IPS DF 4.7 (cell line): ENCODE measurements at regions not wholly inside any gene's neighbourhood (a gene's known extent, or its start where the extent isn't known, plus 50 kb on each side); places are given as distances from the start of the nearest gene placed in this dataset.
"Not testable (repeated sequence)": the region's sequence is repeated elsewhere in the genome, so short reads cannot be mapped to it uniquely, and the experiment has no call there.

ENCODE experiments used
- DNase-seq: peaks from one replicate; pipeline ENCODE4 v3.0.0-alpha.2; 2013; ENCODE audit warnings: low spot score; ENCODE audit errors: extremely low read depth

DNA sequence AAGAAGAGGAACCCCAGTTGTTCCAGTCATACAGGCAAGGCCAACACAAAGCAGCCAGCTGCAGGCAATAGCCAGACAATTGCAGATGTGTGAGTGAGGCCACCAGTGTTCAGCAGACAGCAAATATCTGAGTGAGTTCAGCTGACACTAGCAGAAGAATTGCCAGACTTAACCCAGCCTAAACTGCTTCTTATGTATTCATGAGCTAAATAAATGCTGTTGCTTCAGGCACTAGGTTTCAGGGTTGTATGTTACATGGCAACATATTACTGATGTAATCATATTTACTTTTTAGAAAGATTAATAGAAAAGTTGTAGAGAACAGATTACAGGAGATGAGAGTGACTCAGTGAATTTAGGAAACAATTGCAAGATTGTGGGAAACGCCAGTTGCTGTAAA, 129.8 kb upstream of the CHODL start:
- no peak for DNase-seq

DNA sequence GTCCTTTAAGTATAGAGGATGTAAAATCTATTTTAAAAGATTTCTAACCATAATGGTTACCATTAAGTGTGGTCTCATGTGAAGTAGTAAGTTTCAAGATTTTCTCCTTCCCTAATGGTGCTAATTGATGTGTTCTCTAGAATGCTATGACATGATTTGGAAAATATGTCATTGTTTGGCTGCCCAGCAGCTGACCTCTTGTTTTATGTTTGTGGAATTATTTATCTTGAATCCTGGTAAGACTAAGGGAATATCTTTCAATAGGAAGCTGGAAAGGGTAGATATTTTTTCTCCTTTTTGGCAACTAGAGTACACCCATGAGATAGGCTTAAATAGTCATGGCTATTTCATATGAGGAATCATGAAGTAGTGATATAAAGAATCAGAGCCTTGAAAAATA, 139.8 kb upstream of the CHODL start:
- DNase-seq: no peak

GRCh38 chr21:18096413-18096812, 148.2 kb upstream of the CHODL start:
- DNase-seq: not testable (repeated sequence)

DNA sequence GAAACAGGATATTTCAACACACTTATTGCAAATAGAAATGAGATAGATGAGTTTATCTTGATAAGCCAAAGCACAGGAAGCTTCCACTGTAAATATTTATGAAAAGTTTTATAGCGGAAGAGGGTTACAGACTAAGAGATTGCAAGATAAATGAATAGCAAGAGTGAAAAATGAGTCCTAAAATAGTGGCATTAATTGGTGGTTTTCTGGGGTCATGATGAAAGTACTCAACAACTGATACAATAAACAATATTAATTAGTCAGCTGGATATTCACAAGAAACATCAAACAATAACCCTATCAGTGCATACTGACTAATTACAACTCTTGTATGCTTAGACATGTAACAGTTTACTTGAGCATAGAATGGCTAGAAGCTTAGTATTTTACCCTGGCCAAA, 154.8 kb upstream of the CHODL start:
- no peak for DNase-seq

GRCh38 chr21:18070392-18070791, 174.2 kb upstream of the CHODL start:
- DNase-seq: no peak

DNA sequence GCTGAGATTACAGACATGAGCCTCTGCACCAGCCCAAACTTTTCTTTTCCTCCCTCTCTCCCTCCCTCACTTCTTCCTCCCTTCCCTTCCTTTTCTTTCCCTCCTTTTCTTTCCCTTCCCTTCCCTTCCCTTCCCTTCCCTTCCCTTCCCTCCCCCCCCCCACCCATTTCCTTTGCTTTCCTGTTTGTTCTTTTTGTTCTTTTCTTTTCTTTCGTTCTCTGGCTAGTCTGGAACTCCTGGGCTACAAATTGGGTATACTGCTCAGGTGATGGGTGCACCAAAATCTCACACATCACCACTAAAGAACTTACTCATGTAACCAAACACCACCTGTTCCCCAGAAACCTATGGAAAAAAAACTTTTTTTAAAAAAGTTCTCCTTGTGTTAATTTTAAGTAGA, 174.8 kb upstream of the CHODL start:
- no peak for DNase-seq

DNA sequence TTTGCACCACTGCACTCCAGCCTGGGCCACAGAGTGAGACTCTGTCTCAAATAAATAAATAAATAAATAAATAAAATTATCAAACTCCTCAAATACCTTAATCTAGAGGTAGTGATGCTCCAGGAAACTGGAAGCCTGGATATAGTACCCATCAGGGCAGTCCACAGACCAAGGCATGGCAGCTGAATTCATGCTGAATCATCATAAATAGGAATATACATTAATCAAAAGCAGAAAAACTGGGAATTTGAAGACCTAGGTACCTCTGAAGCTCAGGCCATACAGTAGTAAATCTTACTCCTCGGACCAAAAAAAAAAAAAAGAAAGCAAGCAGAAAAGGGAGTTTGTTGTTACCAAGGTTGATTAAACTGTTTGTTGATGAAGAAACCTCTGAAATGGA, 184.2 kb upstream of the CHODL start:
- no peak for DNase-seq

GRCh38 chr21:18058731-18059398, 185.8 kb upstream of the CHODL start:
- DNase-seq: no peak

DNA sequence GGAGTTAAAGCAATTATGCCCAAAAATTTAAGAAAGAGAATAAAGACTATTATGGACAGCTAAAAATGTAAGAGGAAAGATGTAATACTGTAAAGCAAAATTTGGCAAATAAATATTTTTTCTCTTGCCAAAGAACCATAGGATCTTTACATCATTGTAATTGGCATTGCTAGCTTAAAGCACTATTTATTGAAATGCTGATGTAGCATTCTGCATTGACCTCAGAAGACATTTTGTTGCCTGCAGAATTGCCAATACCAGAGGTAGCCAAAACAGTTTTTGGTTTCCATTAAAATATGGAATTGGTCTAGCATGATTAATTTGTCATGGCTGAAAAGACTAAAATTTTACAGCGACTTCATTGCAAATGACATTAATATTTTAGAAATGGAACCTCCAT, 191.5 kb upstream of the CHODL start:
- DNase-seq: no peak

DNA sequence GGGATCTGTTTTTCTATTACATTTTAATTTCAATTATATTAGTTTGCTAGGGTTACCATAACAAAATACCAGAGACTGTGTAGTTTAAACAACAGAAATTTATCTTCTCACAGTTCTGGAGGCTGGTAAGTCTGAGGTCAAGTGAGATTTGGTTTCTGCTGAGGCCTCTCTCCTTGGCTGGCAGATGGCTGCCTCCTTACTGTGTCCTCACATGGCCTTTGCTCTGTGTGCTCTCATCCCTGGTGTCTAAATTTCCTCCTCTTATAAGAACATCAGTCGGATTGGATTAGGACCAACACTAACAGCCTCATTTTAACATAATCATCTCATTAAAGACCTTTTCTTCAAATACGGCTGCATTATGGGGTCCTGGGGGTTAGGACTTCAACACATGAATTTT, 195.2 kb upstream of the CHODL start:
- no peak for DNase-seq

GRCh38 chr21:18041012-18041411, 203.6 kb upstream of the CHODL start:
- DNase-seq: peak; percentile 38

DNA sequence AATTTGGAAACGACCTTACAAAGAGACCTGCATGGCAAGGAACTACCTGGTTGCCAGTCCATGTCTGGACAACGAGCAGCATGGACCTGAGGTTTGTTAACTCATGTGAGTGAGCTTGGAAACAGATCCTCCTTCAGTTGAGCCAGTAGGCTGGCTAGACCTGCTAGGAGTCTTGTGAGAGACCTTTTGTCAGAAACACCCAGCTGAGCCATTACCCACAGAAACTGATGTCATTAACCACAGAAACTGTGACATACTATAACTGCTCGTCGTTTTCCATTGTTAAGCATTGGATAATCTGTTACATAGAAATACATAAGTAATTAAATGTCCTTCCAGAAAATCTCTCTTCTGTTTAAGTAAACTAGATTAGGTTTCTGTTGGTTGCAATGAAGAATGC, 211.1 kb upstream of the C21orf91 start:
- DNase-seq: no peak

DNA sequence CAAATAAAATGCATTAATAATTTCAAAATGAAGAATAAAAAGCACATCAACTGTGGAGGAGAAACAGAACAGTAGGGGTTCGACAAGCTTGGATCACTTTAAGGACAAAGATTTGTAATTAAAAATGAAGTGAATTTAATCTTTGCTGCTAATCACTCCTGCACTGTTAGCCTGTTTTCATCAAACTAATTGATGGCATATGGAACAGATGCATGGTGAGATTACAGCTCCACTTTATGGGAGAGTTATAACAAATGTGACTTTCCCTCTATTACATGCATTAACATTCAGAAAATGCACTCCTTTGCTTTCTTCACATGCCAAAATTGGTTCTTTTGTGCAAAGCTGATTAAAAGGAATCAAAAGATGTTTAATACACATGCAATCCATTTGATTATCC, 207.2 kb upstream of the C21orf91 start:
- no peak for DNase-seq

DNA sequence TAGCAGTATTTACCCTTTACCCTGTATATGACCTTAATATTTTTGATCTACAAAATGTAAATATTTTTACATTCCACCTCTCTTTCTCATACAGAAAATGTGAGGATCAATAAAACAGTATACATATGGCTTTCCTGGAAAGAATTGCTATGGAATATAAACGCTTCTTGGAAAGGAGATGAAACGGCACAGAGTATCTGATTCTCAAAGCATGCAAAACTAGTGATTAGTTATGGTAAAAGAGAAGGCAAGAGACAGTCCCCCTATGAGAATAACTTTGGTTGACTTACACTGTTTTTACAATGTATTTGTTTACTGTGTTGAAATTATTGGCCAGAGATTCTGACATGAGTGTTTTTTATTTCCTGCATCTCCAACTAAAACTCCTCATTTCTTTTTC, 204.6 kb upstream of the C21orf91 start:
- no peak for DNase-seq

- no peak for DNase-seq
Observed at GRCh38 chr21:18023157-18023556, 204.0 kb upstream of the C21orf91 start.

DNA sequence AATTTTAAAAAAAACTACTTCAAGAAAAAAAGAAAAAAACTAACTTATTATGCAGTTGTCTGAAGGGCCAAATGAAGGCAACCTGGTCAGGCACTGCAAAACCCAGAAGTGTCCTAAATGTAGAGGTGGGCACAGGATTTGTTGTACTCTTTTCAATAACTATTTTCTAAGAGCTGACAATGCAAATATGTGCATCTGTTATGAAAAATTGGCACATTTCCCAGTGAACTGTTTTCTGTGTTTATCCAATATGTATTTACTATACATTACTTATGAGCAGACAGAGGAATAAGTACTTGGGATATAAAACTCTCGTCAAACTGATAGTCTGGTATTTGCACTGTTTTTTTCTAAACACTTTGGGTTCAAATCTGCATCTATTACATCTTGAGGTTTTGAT, 188.0 kb upstream of the C21orf91 start:
- no peak for DNase-seq

GRCh38 chr21:18006691-18007090, 187.5 kb upstream of the C21orf91 start:
- DNase-seq: no peak

GRCh38 chr21:18002393-18002792, 183.2 kb upstream of the C21orf91 start:
- DNase-seq: no peak

- DNase-seq: no peak
Observed at GRCh38 chr21:18000981-18001686, 182.0 kb upstream of the C21orf91 start.

GRCh38 chr21:17998599-17998998, 179.4 kb upstream of the C21orf91 start:
- not testable (repeated sequence) for DNase-seq

DNA sequence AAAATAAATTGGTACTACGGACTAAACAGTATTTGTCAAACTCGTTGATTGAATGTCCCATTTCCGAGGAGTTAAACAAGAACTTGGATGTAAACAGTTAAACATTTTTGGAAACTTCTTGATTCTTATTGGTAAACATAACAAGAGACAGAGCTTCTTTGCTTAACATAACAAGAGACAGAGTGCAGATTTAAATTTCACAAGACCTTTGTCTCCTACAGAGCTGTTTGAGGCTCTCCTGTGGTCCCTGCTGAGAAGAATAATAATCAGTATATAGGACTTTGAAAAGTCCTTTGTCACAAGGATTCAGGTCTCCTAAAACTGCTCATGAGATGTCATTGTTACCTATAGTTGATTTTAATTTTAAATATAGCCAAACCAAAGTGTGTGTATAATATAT, 170.6 kb upstream of the C21orf91 start:
- DNase-seq: peak; percentile 11

GRCh38 chr21:17988102-17988437, 168.9 kb upstream of the C21orf91 start:
- DNase-seq: no peak

DNA sequence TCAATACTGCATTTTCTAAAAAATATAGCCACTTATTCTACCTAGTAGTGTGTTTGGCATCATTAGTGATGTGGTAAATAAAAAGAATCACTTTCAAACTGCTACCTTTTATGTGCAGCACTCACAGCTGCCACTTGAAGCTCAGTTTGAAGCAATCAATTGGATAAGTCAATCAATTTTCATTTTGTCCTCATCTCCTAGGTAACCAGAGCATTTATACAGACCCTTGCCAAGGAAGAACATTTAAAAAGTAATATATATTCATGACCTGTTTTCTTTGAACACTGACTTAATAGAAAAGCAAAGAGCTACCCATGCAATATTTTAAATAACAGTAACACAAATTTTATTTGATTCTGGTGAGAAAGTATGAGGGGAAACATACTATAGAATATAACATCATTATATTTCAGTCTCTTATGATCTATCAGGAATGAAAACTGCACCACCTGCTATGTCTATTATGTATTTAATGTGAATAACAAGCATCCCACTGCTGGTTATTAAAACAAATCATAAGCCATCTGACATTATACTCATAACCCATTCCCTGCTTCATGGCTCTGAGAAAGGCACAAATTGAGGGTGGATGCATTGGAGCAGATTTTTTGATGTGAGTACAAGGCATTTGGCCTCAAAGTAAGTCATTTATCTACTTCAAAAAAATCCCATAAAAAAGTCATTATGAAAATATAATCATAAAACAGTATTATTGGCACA, 168.4 kb upstream of the C21orf91 start:
- DNase-seq: no peak
